Hepatocyte (in vitro differentiated cells): ENCODE measurements at regions not wholly inside any gene's neighbourhood (a gene's known extent, or its start where the extent isn't known, plus 50 kb on each side); places are given as distances from the start of the nearest gene placed in this dataset.

Experiments used
- DNase-seq: peaks from one replicate; pipeline ENCODE4 v3.0.0-alpha.2; 2016; ENCODE audit warnings: low spot score
- H2AFZ ChIP-seq: fragments of 200-600 bp; sonication (generic); 2 replicates; pipeline ENCODE4 v1.6.0; 2016; ENCODE audit warnings: antibody characterized with exemption, mild to moderate bottlenecking
- H3K27ac ChIP-seq: fragments of 200-600 bp; sonication (generic); 2 replicates; pipeline ENCODE4 v1.5.1; 2016; ENCODE audit warnings: mild to moderate bottlenecking
- H3K27me3 ChIP-seq: fragments of 200-600 bp; sonication (generic); 2 replicates; pipeline ENCODE4 v1.6.1; 2016
- H3K36me3 ChIP-seq: fragments of 200-600 bp; sonication (generic); replicated peaks from 2 replicates; pipeline ENCODE4 v1.5.1; 2016; ENCODE audit warnings: low read depth; ENCODE audit not compliant: insufficient read depth
- H3K4me1 ChIP-seq: fragments of 200-600 bp; sonication (generic); 2 replicates; pipeline ENCODE4 v1.5.1; 2016; ENCODE audit warnings: mild to moderate bottlenecking, moderate library complexity; ENCODE audit not compliant: insufficient read depth
- H3K4me2 ChIP-seq: fragments of 200-600 bp; sonication (generic); 2 replicates; pipeline ENCODE4 v1.6.0; 2016
- H3K4me3 ChIP-seq: fragments of 200-600 bp; sonication (generic); 2 replicates; pipeline ENCODE4 v1.5.1; 2016; ENCODE audit warnings: mild to moderate bottlenecking
- H3K79me2 ChIP-seq: fragments of 200-600 bp; sonication (generic); 2 replicates; pipeline ENCODE4 v1.6.0; 2017; ENCODE audit warnings: mild to moderate bottlenecking
- H3K9me2 ChIP-seq: fragments of 200-600 bp; sonication (generic); replicated peaks from 2 replicates; pipeline ENCODE4 v1.6.0; 2017; ENCODE audit warnings: mild to moderate bottlenecking; ENCODE audit not compliant: insufficient read depth
- H3K9me3 ChIP-seq: fragments of 200-600 bp; sonication (generic); 2 replicates; pipeline ENCODE4 v1.5.1; 2016; ENCODE audit warnings: low read depth, mild to moderate bottlenecking
- H4K20me1 ChIP-seq: fragments of 200-600 bp; sonication (generic); 2 replicates; pipeline ENCODE4 v1.6.0; 2016; ENCODE audit warnings: mild to moderate bottlenecking; ENCODE audit not compliant: insufficient read depth, poor library complexity, severe bottlenecking
- EZH2 ChIP-seq: fragments of 200-600 bp; sonication (generic); IDR thresholded peaks from 2 replicates; pipeline ENCODE4 v1.6.1; 2016; ENCODE audit warnings: antibody characterized with exemption, mild to moderate bottlenecking, borderline replicate concordance
- EZH2phosphoT487 ChIP-seq: fragments of 200-600 bp; sonication (generic); IDR thresholded peaks from one replicate; pipeline ENCODE4 v1.6.1; 2018; ENCODE audit warnings: antibody characterized with exemption, mild to moderate bottlenecking, low read depth, moderate library complexity; ENCODE audit not compliant: unreplicated experiment, severe bottlenecking
- WGBS: methylation state at CpG from one replicate; pipeline ENCODE4 v1.1.6; 2016; ENCODE audit warnings: low lambda C conversion rate; ENCODE audit errors: missing lambda C conversion rate; 5-methylcytosine and 5-hydroxymethylcytosine counted together
- TF ChIP-seq, protein P1 (sequence below): fragments of 200-600 bp; sonication (generic); IDR thresholded peaks from 2 replicates; pipeline ENCODE4 v1.5.1; 2016; ENCODE audit warnings: antibody characterized with exemption, mild to moderate bottlenecking; ENCODE audit not compliant: poor library complexity

DNA sequence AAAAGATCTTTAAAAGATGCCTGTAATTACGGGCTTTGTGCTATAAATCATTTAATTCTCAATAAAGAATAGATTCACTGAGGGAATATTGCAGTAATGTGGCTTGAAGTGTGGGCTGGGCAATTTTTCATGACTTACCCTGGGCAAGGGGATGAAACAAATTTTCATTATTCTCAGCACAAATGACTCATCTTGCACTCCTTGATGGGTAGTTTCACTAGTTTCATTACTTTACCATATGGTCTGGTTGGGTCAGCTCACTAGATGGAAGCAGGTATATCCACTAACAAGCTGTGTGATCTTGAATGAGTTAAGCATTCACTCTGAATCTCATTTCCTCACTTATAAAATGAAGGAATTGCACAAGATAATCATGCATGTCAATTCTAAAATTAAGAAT, 234.3 kb downstream of the ABCC12 start:
- Histone ChIP-seq H3K4me2 (no peak overlapping the region), H4K20me1 (no peaks in the 10 kb centered on the region), H3K27ac (no peak overlapping the region), H3K27me3 (no peaks in the 10 kb centered on the region), H3K36me3 (no peaks in the 10 kb centered on the region), H3K9me3 (no peaks in the 10 kb centered on the region), H2AFZ (no peak overlapping the region), H3K9me2 (no peaks in the 10 kb centered on the region), H3K79me2 (no peaks in the 10 kb centered on the region), H3K4me3 (no peak overlapping the region), H3K4me1 (peaks cover 8% of the 10 kb centered on the region)
- TF ChIP-seq EZH2phosphoT487: no peak
- no peak for DNase-seq
- WGBS: 69% methylated on average over 1 of the region's 1 CpG

DNA sequence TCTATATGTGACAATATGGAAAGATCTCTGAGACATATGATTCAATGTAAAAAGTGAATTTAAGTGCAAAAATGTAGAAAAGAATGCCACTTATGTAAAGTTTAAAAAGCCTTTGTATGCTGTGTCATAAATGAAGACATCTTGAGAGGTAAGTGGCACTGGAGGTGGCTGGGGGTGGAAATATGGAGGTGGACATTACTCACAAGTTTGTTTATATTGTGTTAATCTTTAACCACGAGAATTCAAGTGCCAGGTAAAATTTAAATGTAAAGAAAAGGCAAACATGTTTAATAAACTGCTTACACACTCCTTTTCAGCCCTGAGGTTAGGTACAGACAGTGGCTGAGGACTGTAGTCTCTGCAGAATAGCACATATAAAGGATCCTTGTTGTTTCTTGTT, 235.1 kb downstream of the ABCC12 start:
- no peak overlapping the region for H3K4me3 ChIP-seq
- peaks cover 8% of the 10 kb centered on the region for H3K4me1 ChIP-seq
- H3K27me3 ChIP-seq: no peaks in the 10 kb centered on the region
- H3K79me2 ChIP-seq: no peaks in the 10 kb centered on the region
- H3K4me2 ChIP-seq: peak overlapping the region; percentile 21
- H3K9me2 ChIP-seq: no peaks in the 10 kb centered on the region
- H3K36me3 ChIP-seq: no peaks in the 10 kb centered on the region
- H3K27ac ChIP-seq: peak overlapping the region; percentile 31
- no peaks in the 10 kb centered on the region for H3K9me3 ChIP-seq
- peak; percentile 56 for DNase-seq
- no peak overlapping the region for H2AFZ ChIP-seq
- WGBS: 4% methylated on average over 1 of the region's 1 CpG
- no peaks in the 10 kb centered on the region for H4K20me1 ChIP-seq
- no peak for TF ChIP-seq EZH2phosphoT487
- TF ChIP-seq, protein P1, sequence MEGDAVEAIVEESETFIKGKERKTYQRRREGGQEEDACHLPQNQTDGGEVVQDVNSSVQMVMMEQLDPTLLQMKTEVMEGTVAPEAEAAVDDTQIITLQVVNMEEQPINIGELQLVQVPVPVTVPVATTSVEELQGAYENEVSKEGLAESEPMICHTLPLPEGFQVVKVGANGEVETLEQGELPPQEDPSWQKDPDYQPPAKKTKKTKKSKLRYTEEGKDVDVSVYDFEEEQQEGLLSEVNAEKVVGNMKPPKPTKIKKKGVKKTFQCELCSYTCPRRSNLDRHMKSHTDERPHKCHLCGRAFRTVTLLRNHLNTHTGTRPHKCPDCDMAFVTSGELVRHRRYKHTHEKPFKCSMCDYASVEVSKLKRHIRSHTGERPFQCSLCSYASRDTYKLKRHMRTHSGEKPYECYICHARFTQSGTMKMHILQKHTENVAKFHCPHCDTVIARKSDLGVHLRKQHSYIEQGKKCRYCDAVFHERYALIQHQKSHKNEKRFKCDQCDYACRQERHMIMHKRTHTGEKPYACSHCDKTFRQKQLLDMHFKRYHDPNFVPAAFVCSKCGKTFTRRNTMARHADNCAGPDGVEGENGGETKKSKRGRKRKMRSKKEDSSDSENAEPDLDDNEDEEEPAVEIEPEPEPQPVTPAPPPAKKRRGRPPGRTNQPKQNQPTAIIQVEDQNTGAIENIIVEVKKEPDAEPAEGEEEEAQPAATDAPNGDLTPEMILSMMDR: no peak
- TF ChIP-seq EZH2: no peak

DNA sequence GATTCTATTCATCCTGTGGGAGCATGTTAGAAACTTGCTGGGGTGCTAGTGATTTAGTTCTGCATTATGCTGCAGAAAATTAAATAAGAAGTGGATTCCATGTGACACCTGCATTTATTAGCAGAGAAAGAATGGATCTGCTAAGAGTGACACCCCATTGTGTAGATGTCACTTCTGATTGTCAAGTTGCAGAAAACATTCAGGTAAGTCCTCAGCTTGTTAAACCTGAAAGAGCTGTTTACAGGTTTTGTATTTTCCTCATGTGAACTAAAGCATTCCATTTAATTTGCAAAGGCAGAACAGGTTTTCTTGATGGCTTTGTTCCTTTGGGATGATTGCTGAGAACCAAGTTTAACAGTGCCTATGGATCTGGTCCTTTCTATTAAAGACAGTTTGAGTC, 238.7 kb downstream of the ABCC12 start:
- no peak for TF ChIP-seq EZH2
- TF ChIP-seq, protein P1: no peak
- TF ChIP-seq EZH2phosphoT487: no peak
- no peaks in the 10 kb centered on the region for H4K20me1 ChIP-seq

DNA sequence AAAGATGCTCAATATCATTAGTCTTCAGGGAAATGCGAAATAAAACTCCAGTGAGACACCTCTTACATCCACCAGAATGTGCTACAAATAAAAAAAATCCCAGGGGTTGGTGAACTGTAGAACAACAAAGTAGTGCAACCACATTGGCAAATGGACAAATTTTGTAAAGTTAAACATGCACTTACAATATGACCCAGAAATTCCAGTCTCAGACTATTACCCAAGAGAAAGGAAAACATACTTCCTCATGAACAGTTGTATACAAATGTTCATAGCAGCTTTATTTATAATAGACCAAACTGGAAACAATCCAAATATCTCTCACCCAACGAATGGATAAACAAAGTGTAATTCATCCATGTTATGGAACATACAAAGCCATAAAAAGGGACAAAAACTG, 239.5 kb downstream of the ABCC12 start:
- no peak overlapping the region for H3K27ac ChIP-seq
- H3K4me2 ChIP-seq: no peak overlapping the region
- no peak for TF ChIP-seq EZH2
- no peaks in the 10 kb centered on the region for H3K79me2 ChIP-seq
- H2AFZ ChIP-seq: no peak overlapping the region
- DNase-seq: no peak
- 71% methylated on average over 2 of the region's 2 CpGs for WGBS
- no peaks in the 10 kb centered on the region for H3K9me3 ChIP-seq
- peaks cover 8% of the 10 kb centered on the region for H3K4me1 ChIP-seq
- H3K27me3 ChIP-seq: no peaks in the 10 kb centered on the region
- H4K20me1 ChIP-seq: no peaks in the 10 kb centered on the region
- H3K4me3 ChIP-seq: no peak overlapping the region
- H3K36me3 ChIP-seq: no peaks in the 10 kb centered on the region
- H3K9me2 ChIP-seq: no peaks in the 10 kb centered on the region

More for the DNA sequence above, 238.7 kb downstream of the ABCC12 start:
- no peaks in the 10 kb centered on the region for H3K79me2 ChIP-seq
- no peaks in the 10 kb centered on the region for H3K27me3 ChIP-seq
- H2AFZ ChIP-seq: no peak overlapping the region
- no peak overlapping the region for H3K4me3 ChIP-seq
- peaks cover 8% of the 10 kb centered on the region for H3K4me1 ChIP-seq
- no peak for DNase-seq
- no peaks in the 10 kb centered on the region for H3K9me3 ChIP-seq
- no peak overlapping the region for H3K4me2 ChIP-seq
- H3K27ac ChIP-seq: no peak overlapping the region
- no peaks in the 10 kb centered on the region for H3K36me3 ChIP-seq
- no peaks in the 10 kb centered on the region for H3K9me2 ChIP-seq

DNA sequence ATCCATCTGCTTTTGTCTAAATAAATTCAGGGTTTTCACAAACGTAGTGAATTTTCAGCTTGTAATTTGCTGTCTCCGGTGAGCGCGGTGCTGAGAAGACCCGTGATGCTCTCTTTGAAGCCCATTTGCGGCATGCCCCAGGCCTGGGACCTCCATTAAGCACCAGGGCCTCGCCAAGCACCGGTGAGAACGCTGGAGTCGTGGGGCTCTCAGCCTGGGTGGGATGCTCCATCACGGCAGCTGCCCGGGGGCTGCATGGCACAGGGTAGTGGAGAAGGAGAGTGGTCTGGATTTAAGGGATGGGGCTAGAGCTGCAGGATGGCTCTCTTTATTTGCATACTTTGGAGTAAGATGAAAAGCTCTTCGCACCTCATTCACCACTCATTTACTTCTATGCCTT, 248.7 kb downstream of the ABCC12 start:
- no peaks in the 10 kb centered on the region for H3K9me3 ChIP-seq
- DNase-seq: no peak
- H3K36me3 ChIP-seq: no peaks in the 10 kb centered on the region
- TF ChIP-seq EZH2 (no peak), EZH2phosphoT487 (no peak)
- TF ChIP-seq, protein P1: no peak
- no peak overlapping the region for H3K27ac ChIP-seq
- no peaks in the 10 kb centered on the region for H3K27me3 ChIP-seq
- WGBS: 82% methylated on average over 13 of the region's 13 CpGs
- H3K4me2 ChIP-seq: no peak overlapping the region
- H3K79me2 ChIP-seq: no peaks in the 10 kb centered on the region
- no peaks in the 10 kb centered on the region for H3K9me2 ChIP-seq
- H4K20me1 ChIP-seq: no peaks in the 10 kb centered on the region
- no peak overlapping the region for H3K4me3 ChIP-seq
- no peak overlapping the region for H2AFZ ChIP-seq
- H3K4me1 ChIP-seq: no peaks in the 10 kb centered on the region
